Left colon (tissue), 2 donors: ENCODE measurements at regions not wholly inside any gene's neighbourhood (a gene's known extent, or its start where the extent isn't known, plus 50 kb on each side); places are given as distances from the start of the nearest gene placed in this dataset.

Experiments used
- ATAC-seq: fragments of 200-7000 bp; cut with Tn5 transposase; one replicate; pipeline ENCODE4 v1.9.1; 2020; ENCODE audit warnings: mild to moderate bottlenecking, moderate library complexity
- DNase-seq, 2 donors: peaks; one replicate each; pipeline ENCODE4 v3.0.0-alpha.2; 2020
- intact Hi-C, 2 donors: fragments of 100-400 bp; cut with DNase I in 1 of 2; cut with micrococcal nuclease in 1 of 2; formaldehyde crosslinking; loops; one replicate each; pipeline versions ENCODE4 v1.11.2 to v1.14.0; 2022; cut with DNase I, micrococcal nuclease
- donor health status: DM: no; HTN: no; CAD: no.
- donor health status: DM: yes; HTN: yes; CAD: no.

- DNase-seq (no peak), ATAC-seq (no peak)
- intact Hi-C loops = loop anchor here in 1 of 2 donors (5.0 kb wide), 1 partner anchor 119 kb away; the partner anchor contains the start of gene MYOCD
Measured at GRCh38 chr17:12547831-12548230, 117.9 kb upstream of the MYOCD start.

GRCh38 chr17:12548558-12548957 lies 117.1 kb upstream of the MYOCD start:
- intact Hi-C loops = loop anchor here in 1 of 2 donors (5.0 kb wide), 1 partner anchor 119 kb away; the partner anchor contains the start of gene MYOCD
- DNase-seq (no peak), ATAC-seq (no peak)

- ATAC-seq (no peak), DNase-seq (no peak)
- intact Hi-C loops = loop anchor here in 1 of 2 donors (5.0 kb wide), 2 partner anchors 118 to 193 kb away; partner anchors contain the start of gene MYOCD
Measured at GRCh38 chr17:12549499-12550041, 116.1 kb upstream of the MYOCD start.

GRCh38 chr17:12553625-12554024 lies 112.1 kb upstream of the MYOCD start:
- intact Hi-C loops = loop anchor here in 1 of 2 donors (5.0 kb wide), 1 partner anchor 189 kb away; no protein-coding TSS in a partner anchor
- DNase-seq (no peak), ATAC-seq (no peak)

- ATAC-seq (no peak), DNase-seq (no peak)
- intact Hi-C loops = loop anchor here in 1 of 2 donors (5.0 kb wide), 1 partner anchor 188 kb away; no protein-coding TSS in a partner anchor
Measured at GRCh38 chr17:12554251-12554650, 111.4 kb upstream of the MYOCD start.

GRCh38 chr17:12566291-12566690 lies 99.4 kb upstream of the MYOCD start:
- ATAC-seq = no peak
- DNase-seq = no peak
- intact Hi-C loops = no loop called here

GRCh38 chr17:12567077-12568053 lies 98.3 kb upstream of the MYOCD start:
- intact Hi-C loops = no loop called here
- no peak for ATAC-seq
- no peak for DNase-seq

GRCh38 chr17:12568358-12569251 lies 97.1 kb upstream of the MYOCD start:
- DNase-seq = no peak
- ATAC-seq = no peak
- intact Hi-C loops = no loop called here

GRCh38 chr17:12571606-12572005 lies 94.1 kb upstream of the MYOCD start:
- DNase-seq (no peak), ATAC-seq (no peak)
- intact Hi-C loops = no loop called here

GRCh38 chr17:12574525-12574924 lies 91.2 kb upstream of the MYOCD start:
- intact Hi-C loops = no loop called here
- ATAC-seq = no peak
- DNase-seq = no peak

- DNase-seq (no peak), ATAC-seq (no peak)
- intact Hi-C loops = no loop called here
Measured at GRCh38 chr17:12575641-12576040, 90.0 kb upstream of the MYOCD start.

GRCh38 chr17:12579288-12579687 lies 86.4 kb upstream of the MYOCD start:
- DNase-seq (no peak), ATAC-seq (no peak)
- intact Hi-C loops = no loop called here

GRCh38 chr17:12580640-12581039 lies 85.0 kb upstream of the MYOCD start:
- intact Hi-C loops = no loop called here
- DNase-seq (no peak), ATAC-seq (no peak)

GRCh38 chr17:12584727-12585126 lies 81.0 kb upstream of the MYOCD start:
- ATAC-seq = no peak

GRCh38 chr17:12588531-12588930 lies 77.2 kb upstream of the MYOCD start:
- ATAC-seq (no peak), DNase-seq (no peak)
- intact Hi-C loops = no loop called here

More at GRCh38 chr17:12584727-12585126, 81.0 kb upstream of the MYOCD start:
- no peak for DNase-seq
- intact Hi-C loops = no loop called here

- ATAC-seq (no peak), DNase-seq (no peak)
- intact Hi-C loops = no loop called here
Measured at GRCh38 chr17:12590417-12590816, 75.3 kb upstream of the MYOCD start.

- ATAC-seq = no peak
- no peak for DNase-seq
- intact Hi-C loops = no loop called here
Measured at GRCh38 chr17:12591021-12591735, 74.5 kb upstream of the MYOCD start.

- no peak for DNase-seq
- ATAC-seq = no peak
Measured at GRCh38 chr17:12592941-12593340, 72.7 kb upstream of the MYOCD start.

More at GRCh38 chr17:12592941-12593340, 72.7 kb upstream of the MYOCD start:
- intact Hi-C loops = no loop called here
